PC-3 (cell line): ENCODE measurements at regions not wholly inside any gene's neighbourhood (a gene's known extent, or its start where the extent isn't known, plus 50 kb on each side); places are given as distances from the start of the nearest gene placed in this dataset.

Source experiments
- ATAC-seq: fragments of 200-7000 bp; cut with Tn5 transposase; 2 replicates; pipeline ENCODE4 v1.9.1; 2020; ENCODE audit warnings: mild to moderate bottlenecking, moderate library complexity
- BruUV-seq: library from RNA; stranded (reverse); fragments of 400-500 nt; replicated peaks from 2 replicates; lab custom pipeline; 2021; lab: Mats Ljungman, UMichigan
- CTCF ChIA-PET: fragments of 300-600 bp; sonication (Branson Sonifier 250); formaldehyde crosslinking; loops from one replicate; lab custom pipeline; 2022; ENCODE audit warnings: antibody characterized with exemption; lab: Charles Lee
- POLR2A ChIA-PET: fragments of 300-600 bp; sonication (Branson Sonifier 250); formaldehyde crosslinking; loops from one replicate; lab custom pipeline; 2022; ENCODE audit warnings: antibody characterized with exemption; ENCODE audit not compliant: unreplicated experiment; lab: Charles Lee
- DNase-seq: peaks from one replicate; pipeline ENCODE4 v3.0.0-alpha.2; 2015
- H2AFZ ChIP-seq: fragments of 300-600 bp; sonication (generic); 2 replicates; pipeline ENCODE4 v1.6.0; 2016; ENCODE audit warnings: antibody characterized with exemption, low read length
- H3F3A ChIP-seq: fragments of 300-600 bp; sonication (generic); one replicate; pipeline ENCODE4 v1.6.0; 2017; ENCODE audit warnings: antibody characterized with exemption, low read length, control low read depth, mild to moderate bottlenecking; ENCODE audit not compliant: unreplicated experiment
- H3K27ac ChIP-seq: fragments of 300-600 bp; sonication (generic); 2 replicates; pipeline ENCODE4 v1.5.1; 2016; ENCODE audit warnings: mild to moderate bottlenecking, low read length
- H3K27me3 ChIP-seq: fragments of 300-600 bp; sonication (generic); 2 replicates; pipeline ENCODE4 v1.6.1; 2016; ENCODE audit warnings: low read length, mixed read lengths
- H3K36me3 ChIP-seq: fragments of 300-600 bp; sonication (generic); 2 replicates; pipeline ENCODE4 v1.6.1; 2016; ENCODE audit warnings: low read depth, mixed run types, low read length, mixed read lengths
- H3K4me1 ChIP-seq: fragments of 300-600 bp; sonication (generic); 2 replicates; pipeline ENCODE4 v1.5.1; 2016; ENCODE audit warnings: low read length; ENCODE audit not compliant: insufficient read depth
- H3K4me2 ChIP-seq: fragments of 300-600 bp; sonication (generic); 2 replicates; pipeline ENCODE4 v1.6.0; 2016; ENCODE audit warnings: low read length
- H3K4me3 ChIP-seq: fragments of 300-600 bp; sonication (generic); 2 replicates; pipeline ENCODE4 v1.5.1; 2016; ENCODE audit warnings: mild to moderate bottlenecking, low read length, mixed read lengths
- H3K79me2 ChIP-seq: fragments of 300-600 bp; sonication (generic); 2 replicates; pipeline ENCODE4 v1.6.1; 2017; ENCODE audit warnings: low read length, mixed read lengths
- H3K9ac ChIP-seq: fragments of 300-600 bp; sonication (generic); 2 replicates; pipeline ENCODE4 v1.6.0; 2016; ENCODE audit warnings: mild to moderate bottlenecking, low read length
- H3K9me2 ChIP-seq: fragments of 300-600 bp; sonication (generic); replicated peaks from 2 replicates; pipeline ENCODE4 v1.6.1; 2016; ENCODE audit warnings: mixed run types, low read length, mixed read lengths
- H3K9me3 ChIP-seq: fragments of 300-600 bp; sonication (generic); 2 replicates; pipeline ENCODE4 v1.6.1; 2016; ENCODE audit warnings: low read length, mixed read lengths
- H4K20me1 ChIP-seq: fragments of 300-600 bp; sonication (generic); 2 replicates; pipeline ENCODE4 v1.6.1; 2016; ENCODE audit warnings: low read length, mixed read lengths
- CTCF ChIP-seq: fragments of 300-600 bp; sonication (generic); conservative IDR thresholded peaks from 2 replicates; pipeline ENCODE4 v1.5.1; 2017; ENCODE audit warnings: antibody characterized with exemption, low read depth, mild to moderate bottlenecking, low read length
- EZH2 ChIP-seq: fragments of 300-600 bp; sonication (generic); IDR thresholded peaks from one replicate; pipeline ENCODE4 v1.6.1; 2017; ENCODE audit warnings: antibody characterized with exemption, mild to moderate bottlenecking, low read length; ENCODE audit not compliant: unreplicated experiment
- EZH2phosphoT487 ChIP-seq: fragments of 300-600 bp; sonication (generic); IDR thresholded peaks from 2 replicates; pipeline ENCODE4 v1.6.1; 2018; ENCODE audit warnings: mild to moderate bottlenecking, antibody characterized with exemption, low read length, borderline replicate concordance
- intact Hi-C: fragments of 100-400 bp; cut with micrococcal nuclease; formaldehyde crosslinking; loops from 2 replicates; pipeline ENCODE4 v1.9.0; 2023

- Histone ChIP-seq H3K9ac (no peak overlapping the region), H3K4me2 (no peak overlapping the region), H3K9me3 (no peaks in the 10 kb centered on the region), H4K20me1 (no peaks in the 10 kb centered on the region), H3K36me3 (no peaks in the 10 kb centered on the region), H2AFZ (no peak overlapping the region), H3K27ac (no peak overlapping the region), H3K9me2 (no peaks in the 10 kb centered on the region), H3K79me2 (no peaks in the 10 kb centered on the region), H3F3A (no peaks in the 10 kb centered on the region), H3K4me1 (no peaks in the 10 kb centered on the region), H3K27me3 (no peaks in the 10 kb centered on the region), H3K4me3 (no peak overlapping the region)
- TF ChIP-seq CTCF (no peak), EZH2phosphoT487 (no peak), EZH2 (no peak)
- ChIA-PET POLR2A (no interaction called here), CTCF (no interaction called here)
- no TSS peak for BruUV-seq
- no peak for DNase-seq
- ATAC-seq, result no peak
- intact Hi-C loops, result no loop called here
Observed at GRCh38 chr7:153440715-153441114, 611.5 kb upstream of the DPP6 start.

- DNase-seq (no peak), ATAC-seq (no peak)
- Histone ChIP-seq H2AFZ (no peak overlapping the region), H3K27me3 (no peaks in the 10 kb centered on the region), H4K20me1 (no peaks in the 10 kb centered on the region), H3K79me2 (no peaks in the 10 kb centered on the region), H3K9ac (no peak overlapping the region), H3K4me3 (no peak overlapping the region), H3F3A (no peaks in the 10 kb centered on the region), H3K9me3 (no peaks in the 10 kb centered on the region; the same call in 1 of the 2 replicates), H3K36me3 (no peaks in the 10 kb centered on the region), H3K4me2 (no peak overlapping the region), H3K27ac (no peak overlapping the region), H3K9me2 (no peaks in the 10 kb centered on the region), H3K4me1 (no peaks in the 10 kb centered on the region)
- no TSS peak for BruUV-seq
- intact Hi-C loops, result no loop called here
- CTCF ChIA-PET, result no interaction called here
- TF ChIP-seq EZH2 (no peak), CTCF (no peak)
- POLR2A ChIA-PET, result no interaction called here
Observed at GRCh38 chr7:153443032-153443701, 609.0 kb upstream of the DPP6 start.

- H2AFZ ChIP-seq, result no peak overlapping the region
- no peak overlapping the region for H3K9ac ChIP-seq
- CTCF ChIA-PET, result no interaction called here
- no peaks in the 10 kb centered on the region for H3F3A ChIP-seq
- DNase-seq (no peak), ATAC-seq (no peak)
- intact Hi-C loops, result no loop called here
- H3K4me2 ChIP-seq, result no peak overlapping the region
- no peaks in the 10 kb centered on the region; the same call in 1 of the 2 replicates for H3K9me3 ChIP-seq
- no peaks in the 10 kb centered on the region for H3K36me3 ChIP-seq
- H3K79me2 ChIP-seq, result no peaks in the 10 kb centered on the region
- H3K4me1 ChIP-seq, result no peaks in the 10 kb centered on the region
- no peaks in the 10 kb centered on the region for H4K20me1 ChIP-seq
- TF ChIP-seq EZH2phosphoT487, result no peak
- no peak for TF ChIP-seq CTCF
- TF ChIP-seq EZH2, result no peak
- BruUV-seq, result no TSS peak
- no peak overlapping the region for H3K4me3 ChIP-seq
- no peak overlapping the region for H3K27ac ChIP-seq
- POLR2A ChIA-PET, result no interaction called here
- no peaks in the 10 kb centered on the region for H3K27me3 ChIP-seq
- H3K9me2 ChIP-seq, result no peaks in the 10 kb centered on the region
Observed at GRCh38 chr7:153444641-153445040, 607.6 kb upstream of the DPP6 start.
